ENCODE measurements at regions not wholly inside any gene's neighbourhood (a gene's known extent, or its start where the extent isn't known, plus 50 kb on each side); places are given as distances from the start of the nearest gene placed in this dataset.

- DNase-seq (ENCODE audit: extremely low spot score): no peak
- no peak for TF ChIP-seq CTCF (IDR thresholded peaks at IDR 0.05; ENCODE audit: control extremely low read depth, extremely low read depth, low read depth, missing control alignments)
- ChIA-PET POLR2A (no interaction called here), CTCF (interaction anchor here (0.7 to 5.0 kb wide), 25 partner anchors 8 to 615 kb away, joined by 3 to 35 read pairs (median 5); partner anchors contain the start of gene RBBP8)
Observed at GRCh38 chr18:22814329-22814703, 118.8 kb upstream of the RBBP8 start.

DNA sequence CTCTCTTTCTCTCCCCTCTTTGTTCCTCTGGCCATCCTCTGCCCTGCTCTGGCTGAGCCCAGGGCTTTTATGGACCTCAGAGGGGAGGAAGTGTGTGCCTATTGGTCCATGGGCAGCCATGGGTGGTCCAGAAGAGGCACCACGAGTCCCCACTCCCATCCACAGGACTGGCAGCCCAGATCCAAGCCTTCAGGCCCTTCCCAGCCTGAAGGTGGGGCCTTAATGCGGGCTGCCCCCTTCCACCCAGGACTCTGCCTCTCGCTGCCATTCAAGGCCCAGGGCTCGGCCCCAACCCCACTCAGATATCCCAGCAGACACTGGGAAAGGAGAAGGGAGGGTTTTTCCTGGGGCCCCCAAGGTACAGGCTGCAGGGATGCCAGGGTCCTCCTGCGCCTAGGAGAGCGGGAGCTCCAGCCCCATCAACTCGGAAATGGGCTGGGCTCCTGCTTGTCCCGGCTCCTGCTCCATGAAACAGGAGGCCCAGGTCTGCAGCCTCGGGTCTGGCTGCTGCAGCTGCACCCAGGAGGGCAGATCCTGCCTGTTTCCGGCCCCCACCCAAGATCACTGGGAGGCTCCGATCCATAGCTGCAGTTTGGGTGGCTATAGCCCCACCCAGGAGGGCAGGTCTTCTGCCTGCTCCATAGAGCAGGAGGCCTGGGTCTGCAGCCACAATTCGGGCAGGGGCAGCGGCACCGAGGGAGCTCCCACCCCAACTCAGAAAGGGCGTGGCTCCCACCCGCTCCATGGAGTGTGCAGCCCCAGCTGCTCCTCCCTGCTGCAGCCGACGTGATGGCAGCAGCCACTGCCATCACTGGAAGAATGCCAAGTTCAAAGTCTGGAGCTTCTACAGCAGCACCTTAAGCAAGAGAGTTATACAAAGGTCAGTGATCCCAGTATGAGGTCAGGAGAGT lies 116.6 kb upstream of the RBBP8 start:
- ChIA-PET POLR2A (no interaction called here), CTCF (interaction anchor here (0.7 to 5.0 kb wide), 7 partner anchors 15 to 886 kb away, joined by 3 to 29 read pairs (median 4); no protein-coding TSS in a partner anchor)
- no peak for DNase-seq (ENCODE audit: extremely low spot score)
- TF ChIP-seq CTCF (IDR thresholded peaks at IDR 0.05; ENCODE audit: control extremely low read depth, extremely low read depth, low read depth, missing control alignments): no peak

- ChIA-PET POLR2A (no interaction called here), CTCF (interaction anchor here (0.6 to 2.0 kb wide), 5 partner anchors 17 to 178 kb away, joined by 3 to 5 read pairs (median 3); no protein-coding TSS in a partner anchor)
- DNase-seq (ENCODE audit: extremely low spot score): no peak
- TF ChIP-seq CTCF (IDR thresholded peaks at IDR 0.05; ENCODE audit: control extremely low read depth, extremely low read depth, low read depth, missing control alignments): no peak
Observed at GRCh38 chr18:22817844-22818243, 115.3 kb upstream of the RBBP8 start.

DNA sequence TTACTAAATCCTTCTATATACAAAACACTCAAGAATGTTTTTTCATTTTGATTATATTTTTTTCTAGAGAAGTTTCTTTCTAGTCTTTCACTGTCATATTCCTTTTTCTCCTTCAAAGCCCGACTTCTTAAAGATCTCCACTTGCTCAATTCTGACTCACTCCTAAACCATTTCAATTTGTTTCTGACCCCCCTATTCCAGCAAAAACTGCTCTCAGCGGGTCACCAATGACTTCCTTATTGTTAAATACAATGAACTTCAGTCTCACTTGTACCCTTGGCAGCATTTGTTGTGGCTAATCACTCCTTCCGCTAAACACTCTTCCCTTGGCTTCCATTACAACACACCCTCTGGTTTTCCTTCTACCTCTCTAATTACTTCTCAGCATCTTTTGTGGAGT lies 111.1 kb upstream of the RBBP8 start:
- ChIA-PET CTCF (interaction anchor here (1.2 to 2.1 kb wide), 5 partner anchors 8 to 170 kb away, joined by 3 to 9 read pairs (median 8); no protein-coding TSS in a partner anchor), POLR2A (no interaction called here)
- TF ChIP-seq CTCF (IDR thresholded peaks at IDR 0.05; ENCODE audit: control extremely low read depth, extremely low read depth, low read depth, missing control alignments): no peak
- no peak for DNase-seq (ENCODE audit: extremely low spot score)

- no peak for TF ChIP-seq CTCF (IDR thresholded peaks at IDR 0.05; ENCODE audit: control extremely low read depth, extremely low read depth, low read depth, missing control alignments)
- ChIA-PET CTCF (interaction anchor here (1.2 to 2.1 kb wide), 4 partner anchors 9 to 169 kb away, joined by 3 to 9 read pairs (median 8); no protein-coding TSS in a partner anchor), POLR2A (no interaction called here)
- no peak for DNase-seq (ENCODE audit: extremely low spot score)
Observed at GRCh38 chr18:22822841-22823508, 110.2 kb upstream of the RBBP8 start.

DNA sequence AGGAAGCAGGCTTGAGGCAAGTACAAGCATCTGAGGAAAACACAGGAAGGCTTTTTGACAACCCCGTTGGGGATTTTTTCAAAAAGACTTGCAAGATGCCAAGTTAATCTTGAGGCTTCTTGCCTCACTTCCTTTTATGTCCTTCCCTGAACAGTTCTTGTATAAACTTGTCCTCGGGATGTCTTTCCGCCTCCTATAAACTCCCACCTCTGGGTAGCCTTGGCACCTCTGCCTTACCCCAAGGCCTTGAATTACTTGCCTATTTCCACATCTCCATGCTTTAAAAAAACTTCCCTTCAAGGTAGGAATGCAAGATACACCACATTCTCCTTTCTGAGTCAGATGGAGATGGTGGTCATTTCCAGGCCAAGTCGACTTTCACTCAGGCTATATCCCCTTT lies 106.4 kb upstream of the RBBP8 start:
- CTCF ChIA-PET: interaction anchor here (2.8 kb wide), 1 partner anchor 13 kb away, joined by 8 read pairs; no protein-coding TSS in a partner anchor
- no peak for TF ChIP-seq CTCF (IDR thresholded peaks at IDR 0.05; ENCODE audit: control extremely low read depth, extremely low read depth, low read depth, missing control alignments)
- POLR2A ChIA-PET: no interaction called here

More for the DNA sequence above, 106.4 kb upstream of the RBBP8 start:
- no peak for DNase-seq (ENCODE audit: extremely low spot score)

Data from GM10248 (cell line).